Activated CD4-positive, alpha-beta T cell treated with anti-CD3 and anti-CD28 coated beads for 48 hours (primary cell): ENCODE measurements at regions not wholly inside any gene's neighbourhood (a gene's known extent, or its start where the extent isn't known, plus 50 kb on each side); places are given as distances from the start of the nearest gene placed in this dataset.
"Not testable (repeated sequence)": the region's sequence is repeated elsewhere in the genome, so short reads cannot be mapped to it uniquely, and the experiment has no call there.

Source experiments
- DNase-seq: peaks from one replicate; pipeline ENCODE4 v3.0.0-alpha.2; 2020

GRCh38 chr10:128178302-128178958 lies 52.2 kb upstream of the MKI67 start:
- DNase-seq: peak; percentile 68

GRCh38 chr10:128180843-128181242 lies 54.6 kb upstream of the MKI67 start:
- DNase-seq: peak; percentile 38

- no peak for DNase-seq
Measured at GRCh38 chr10:128185627-128186026, 59.4 kb upstream of the MKI67 start.

GRCh38 chr10:128186959-128187787 lies 61.0 kb upstream of the MKI67 start:
- peak; percentile 40 for DNase-seq

GRCh38 chr10:128187788-128188185 lies 61.6 kb upstream of the MKI67 start:
- no peak for DNase-seq

GRCh38 chr10:128189176-128189575 lies 63.0 kb upstream of the MKI67 start:
- DNase-seq: no peak

- DNase-seq: no peak
Measured at GRCh38 chr10:128191847-128192246, 65.6 kb upstream of the MKI67 start.

GRCh38 chr10:128201826-128202225 lies 75.6 kb upstream of the MKI67 start:
- not testable (repeated sequence) for DNase-seq

GRCh38 chr10:128203028-128203427 lies 76.8 kb upstream of the MKI67 start:
- no peak for DNase-seq

GRCh38 chr10:128205591-128205990 lies 79.4 kb upstream of the MKI67 start:
- not testable (repeated sequence) for DNase-seq

GRCh38 chr10:128206676-128207075 lies 80.5 kb upstream of the MKI67 start:
- no peak for DNase-seq

- DNase-seq: no peak
Measured at GRCh38 chr10:128209862-128210214, 83.6 kb upstream of the MKI67 start.

GRCh38 chr10:128210215-128211063 lies 84.2 kb upstream of the MKI67 start:
- DNase-seq: peak; percentile 76

GRCh38 chr10:128211064-128211504 lies 84.9 kb upstream of the MKI67 start:
- DNase-seq: no peak

GRCh38 chr10:128211953-128212727 lies 85.9 kb upstream of the MKI67 start:
- DNase-seq: peak; percentile 89

- no peak for DNase-seq
Measured at GRCh38 chr10:128213156-128213555, 86.9 kb upstream of the MKI67 start.

- no peak for DNase-seq
Measured at GRCh38 chr10:128215733-128216132, 89.5 kb upstream of the MKI67 start.

- no peak for DNase-seq
Measured at GRCh38 chr10:128217136-128217535, 90.9 kb upstream of the MKI67 start.

GRCh38 chr10:128218161-128218560 lies 91.9 kb upstream of the MKI67 start:
- DNase-seq: no peak

GRCh38 chr10:128219295-128219694 lies 93.1 kb upstream of the MKI67 start:
- no peak for DNase-seq

GRCh38 chr10:128220021-128220420 lies 93.8 kb upstream of the MKI67 start:
- no peak for DNase-seq

- DNase-seq: no peak
Measured at GRCh38 chr10:128221117-128221516, 94.9 kb upstream of the MKI67 start.

- no peak for DNase-seq
Measured at GRCh38 chr10:128221807-128222206, 95.6 kb upstream of the MKI67 start.
